ES-I3 (cell line): ENCODE measurements at regions not wholly inside any gene's neighbourhood (a gene's known extent, or its start where the extent isn't known, plus 50 kb on each side); places are given as distances from the start of the nearest gene placed in this dataset.

Experiments
- H3K36me3 ChIP-seq: 2 replicates; pipeline ENCODE4 v1.6.1; 2013; ENCODE audit warnings: mild to moderate bottlenecking, low read length, control low read depth, moderate library complexity; ENCODE audit not compliant: insufficient read depth
- H3K4me1 ChIP-seq: 2 replicates; pipeline ENCODE4 v1.6.1; 2013; ENCODE audit warnings: mild to moderate bottlenecking, control low read depth, low read length; ENCODE audit not compliant: insufficient read depth
- H3K9ac ChIP-seq: 2 replicates; pipeline ENCODE4 v1.6.1; 2013; ENCODE audit warnings: low read depth, mild to moderate bottlenecking, low read length, moderate library complexity
- H3K9me3 ChIP-seq: 2 replicates; pipeline ENCODE4 v1.6.1; 2013; ENCODE audit warnings: mild to moderate bottlenecking, low read length, moderate library complexity; ENCODE audit not compliant: control insufficient read depth, insufficient read depth

DNA sequence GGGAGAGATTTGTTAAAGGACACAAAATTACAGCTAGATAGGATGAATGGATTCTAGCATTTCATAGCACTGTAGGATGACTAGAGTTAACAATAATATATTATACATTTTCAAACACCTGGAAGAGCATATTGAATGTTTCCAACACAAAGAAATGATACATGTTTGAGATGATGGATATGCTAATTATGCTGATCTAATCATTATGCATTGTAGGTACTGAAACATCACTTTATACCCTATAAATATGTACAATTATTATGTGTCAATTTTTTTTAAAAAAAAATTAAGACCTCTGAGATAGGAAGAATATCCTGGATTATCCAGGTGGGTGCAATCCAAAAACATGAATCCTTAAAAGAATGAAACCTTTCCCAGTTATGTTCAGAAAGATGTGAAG lies 100.3 kb upstream of the CPNE8 start:
- Histone ChIP-seq H3K36me3 (no peaks in the 10 kb centered on the region), H3K4me1 (no peaks in the 10 kb centered on the region; the same call in 1 of the 2 replicates), H3K9ac (no peak overlapping the region), H3K9me3 (no peaks in the 10 kb centered on the region)

DNA sequence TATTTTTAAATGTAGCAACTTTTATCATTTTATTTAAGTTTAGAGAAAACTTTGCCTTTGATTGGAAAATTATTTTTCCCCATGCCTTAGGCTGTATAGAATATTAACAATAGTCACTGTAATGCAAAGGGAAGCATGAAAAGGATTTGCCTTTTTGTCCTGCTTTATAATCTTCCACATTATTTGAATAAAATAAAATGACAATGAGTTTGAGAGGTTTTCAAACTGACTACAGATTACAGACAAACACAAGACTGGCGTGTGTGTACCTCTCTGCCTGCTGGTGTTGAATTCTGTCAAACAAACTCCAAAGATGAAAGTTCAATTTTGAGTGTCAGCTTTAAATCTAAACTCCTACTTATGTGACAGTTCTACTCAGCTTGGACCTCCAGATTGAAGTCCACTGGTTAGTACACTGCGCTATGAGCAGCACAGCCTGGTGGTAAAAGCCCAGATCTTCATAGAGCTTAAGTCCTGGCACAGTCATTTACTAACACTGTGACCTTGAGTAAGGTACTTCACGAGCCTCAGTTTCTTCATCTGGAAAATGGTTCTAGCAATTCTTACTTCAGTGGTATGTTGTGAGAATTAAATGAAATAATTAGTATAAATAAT lies 98.3 kb upstream of the CPNE8 start:
- Histone ChIP-seq H3K9ac (no peak overlapping the region), H3K9me3 (no peaks in the 10 kb centered on the region), H3K36me3 (no peaks in the 10 kb centered on the region), H3K4me1 (no peaks in the 10 kb centered on the region; the same call in 1 of the 2 replicates)

DNA sequence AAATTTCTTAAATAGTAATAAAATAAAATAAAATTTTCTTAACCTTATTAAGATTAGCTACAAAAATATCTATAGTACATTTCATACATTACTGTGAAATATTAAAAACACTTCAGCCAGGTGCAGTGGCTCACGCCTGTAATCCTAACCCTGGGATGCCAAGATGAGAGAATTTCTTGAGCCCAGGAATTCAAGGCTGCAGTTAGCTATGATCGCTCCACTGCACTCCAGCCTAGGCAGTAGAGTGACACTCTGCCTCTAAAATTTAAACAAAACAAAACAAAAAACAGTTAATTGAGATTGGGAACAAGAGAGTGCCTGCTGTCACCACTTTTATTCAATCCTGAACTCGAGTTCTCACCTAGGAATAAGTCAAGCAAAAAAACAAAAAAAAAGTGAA lies 95.0 kb upstream of the CPNE8 start:
- Histone ChIP-seq H3K36me3 (no peaks in the 10 kb centered on the region), H3K4me1 (no peaks in the 10 kb centered on the region; the same call in 1 of the 2 replicates), H3K9me3 (no peaks in the 10 kb centered on the region), H3K9ac (no peak overlapping the region)

DNA sequence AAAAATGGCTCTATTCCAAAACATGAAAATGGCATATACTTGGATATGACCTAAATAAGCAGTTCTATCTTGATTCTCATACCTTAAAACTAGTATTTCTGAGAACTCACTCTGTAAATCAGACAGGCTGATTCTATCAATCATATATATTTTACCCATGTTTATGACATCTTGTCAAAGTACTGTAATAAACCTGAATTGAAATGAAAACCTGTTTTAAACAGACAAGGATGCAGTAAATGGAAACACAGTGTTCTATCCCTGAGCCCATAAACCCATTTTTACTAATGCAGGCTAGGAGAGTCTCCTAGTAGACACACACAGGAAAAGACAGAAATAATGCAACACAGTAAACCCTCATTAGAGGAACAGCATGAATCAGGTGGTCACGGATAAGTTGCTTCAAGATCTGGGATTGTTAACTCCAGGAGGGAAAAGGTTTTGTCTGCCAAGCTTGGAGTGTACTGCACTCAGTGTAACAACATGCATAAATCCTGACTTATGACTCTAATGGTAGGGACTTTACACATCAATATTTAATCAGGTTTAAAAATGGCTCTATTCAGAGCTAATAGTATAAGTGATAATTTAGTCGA lies 93.6 kb upstream of the CPNE8 start:
- no peaks in the 10 kb centered on the region for H3K9me3 ChIP-seq
- no peaks in the 10 kb centered on the region for H3K36me3 ChIP-seq
- no peak overlapping the region for H3K9ac ChIP-seq
- no peaks in the 10 kb centered on the region; the same call in 1 of the 2 replicates for H3K4me1 ChIP-seq

DNA sequence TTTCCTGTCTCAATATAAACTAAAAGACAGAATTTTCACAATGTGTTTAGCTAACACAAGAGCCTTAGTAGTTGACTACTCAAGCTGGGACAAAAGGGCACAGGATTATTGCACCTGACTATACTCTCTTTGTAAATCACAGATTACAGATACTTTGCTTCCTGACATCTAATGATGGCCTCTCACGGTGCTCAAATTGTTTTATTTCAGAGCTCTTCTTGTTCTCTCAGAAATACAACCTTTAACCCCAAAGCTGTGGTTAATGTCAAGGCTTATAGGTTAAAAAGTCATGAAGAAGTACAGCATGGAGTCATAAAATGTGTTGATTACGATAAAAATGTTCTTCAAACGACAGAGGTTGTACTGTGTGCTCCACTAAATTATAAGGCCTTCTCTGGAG lies 89.9 kb upstream of the CPNE8 start:
- Histone ChIP-seq H3K4me1 (no peaks in the 10 kb centered on the region), H3K36me3 (no peaks in the 10 kb centered on the region), H3K9me3 (no peaks in the 10 kb centered on the region), H3K9ac (no peak overlapping the region)

DNA sequence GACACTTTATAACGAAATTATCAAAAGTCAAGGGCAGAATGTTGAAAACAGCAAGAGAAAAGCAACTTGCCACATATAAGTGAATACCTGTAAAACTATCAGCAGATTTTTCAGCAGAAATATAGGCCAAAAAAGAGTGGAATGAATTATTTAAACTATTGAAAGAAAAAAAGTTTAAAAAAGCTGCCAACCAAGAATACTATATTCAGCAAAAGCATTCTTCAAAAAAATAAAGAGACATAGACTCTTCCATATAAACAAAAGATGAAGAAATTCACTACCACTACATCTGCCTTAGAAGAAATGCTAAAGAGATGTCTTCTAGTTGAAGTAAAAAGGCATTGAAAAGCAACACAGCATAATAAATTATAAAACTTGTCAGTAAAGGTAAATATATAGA lies 80.6 kb upstream of the CPNE8 start:
- H3K36me3 ChIP-seq, result no peaks in the 10 kb centered on the region
- H3K9me3 ChIP-seq, result 0 out of 2 replicates have a peak, but pooled peaks cover 4% of the 10 kb centered on the region
- H3K4me1 ChIP-seq, result no peaks in the 10 kb centered on the region
- no peak overlapping the region for H3K9ac ChIP-seq

DNA sequence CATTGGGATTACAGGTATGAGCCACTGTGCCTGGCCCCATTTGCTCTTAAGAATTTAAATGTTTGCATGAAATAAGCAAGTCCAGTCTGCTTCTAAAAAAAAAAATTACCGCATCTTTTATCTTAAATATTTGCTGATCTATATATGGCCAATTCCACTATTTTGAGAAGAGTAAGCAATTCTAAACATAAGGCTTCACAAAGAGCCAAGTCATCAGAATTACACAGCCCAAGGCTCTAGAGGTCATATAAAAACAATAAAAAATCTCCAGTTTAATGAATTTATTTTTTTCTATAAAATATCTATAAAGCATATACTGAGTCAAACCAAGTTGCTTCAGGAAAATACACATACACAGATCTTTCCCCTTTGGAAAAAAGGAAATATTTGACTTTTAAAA lies 79.0 kb upstream of the CPNE8 start:
- Histone ChIP-seq H3K4me1 (no peaks in the 10 kb centered on the region), H3K9me3 (0 out of 2 replicates have a peak, but pooled peaks cover 4% of the 10 kb centered on the region), H3K9ac (no peak overlapping the region), H3K36me3 (no peaks in the 10 kb centered on the region)

DNA sequence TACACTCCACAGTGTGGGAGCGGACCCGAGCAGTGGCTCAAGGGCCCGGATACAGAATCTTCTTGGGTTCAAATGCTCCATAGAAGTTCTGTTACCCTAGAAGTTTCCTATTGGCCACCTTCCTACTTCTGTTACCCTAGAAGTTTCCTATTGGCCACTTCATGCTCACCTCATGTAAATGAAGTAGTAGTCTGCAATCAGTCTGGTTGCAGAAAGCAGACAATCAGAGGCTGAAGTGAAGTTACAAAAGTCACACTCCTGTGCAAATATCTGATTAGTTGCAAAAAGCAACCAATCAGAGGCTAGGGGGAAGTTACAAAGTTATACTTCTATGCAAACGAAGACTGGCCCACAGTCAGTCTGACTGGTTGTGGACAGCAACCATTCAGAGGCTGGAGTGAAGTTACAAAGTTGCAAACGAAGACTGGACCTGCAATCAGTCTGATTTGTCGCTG lies 77.8 kb upstream of the CPNE8 start:
- Histone ChIP-seq H3K4me1 (no peaks in the 10 kb centered on the region), H3K36me3 (no peaks in the 10 kb centered on the region), H3K9me3 (0 out of 2 replicates have a peak, but pooled peaks cover 4% of the 10 kb centered on the region), H3K9ac (no peak overlapping the region)

DNA sequence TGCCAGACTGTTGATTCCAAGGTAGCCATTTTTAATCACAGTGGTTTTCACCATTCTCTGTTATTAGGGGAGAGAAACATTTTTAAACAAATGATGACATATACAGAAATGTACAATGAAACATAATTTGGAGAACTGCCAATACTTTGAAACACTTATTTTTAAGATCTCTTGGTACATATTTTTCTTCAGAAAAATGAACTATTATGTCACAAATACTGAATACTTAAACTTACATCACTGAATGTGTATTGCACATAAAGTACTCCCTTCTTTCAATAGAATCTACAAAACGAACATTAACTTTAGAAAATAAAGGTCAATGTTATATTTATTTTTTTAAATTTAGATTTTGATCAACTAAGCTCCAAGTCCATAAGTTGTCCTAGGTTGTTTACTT lies 71.7 kb upstream of the CPNE8 start:
- Histone ChIP-seq H3K9me3 (no peaks in the 10 kb centered on the region), H3K36me3 (no peaks in the 10 kb centered on the region), H3K9ac (no peak overlapping the region), H3K4me1 (no peaks in the 10 kb centered on the region)

DNA sequence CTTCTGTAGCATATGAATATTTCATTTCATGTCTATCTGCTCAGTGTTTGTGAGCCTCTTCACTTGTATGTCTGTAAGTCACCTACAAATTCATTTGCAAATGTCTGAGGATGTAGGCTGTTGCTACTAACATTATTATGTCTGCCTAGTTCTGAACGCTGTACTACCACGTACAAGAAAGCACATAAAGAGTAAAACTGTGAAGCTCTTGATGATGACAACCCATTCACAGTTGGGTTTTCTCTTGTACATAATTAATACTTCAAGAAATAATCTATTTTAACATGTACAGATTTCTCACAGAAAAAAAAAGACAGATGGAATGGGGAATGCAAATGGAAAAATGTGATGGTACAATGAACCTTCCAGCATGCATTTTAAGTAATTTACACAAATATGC lies 64.3 kb upstream of the CPNE8 start:
- H3K4me1 ChIP-seq, result no peaks in the 10 kb centered on the region
- H3K9ac ChIP-seq, result no peak overlapping the region
- peaks cover 5% of the 10 kb centered on the region; the same call in 1 of the 2 replicates for H3K9me3 ChIP-seq
- no peaks in the 10 kb centered on the region for H3K36me3 ChIP-seq

DNA sequence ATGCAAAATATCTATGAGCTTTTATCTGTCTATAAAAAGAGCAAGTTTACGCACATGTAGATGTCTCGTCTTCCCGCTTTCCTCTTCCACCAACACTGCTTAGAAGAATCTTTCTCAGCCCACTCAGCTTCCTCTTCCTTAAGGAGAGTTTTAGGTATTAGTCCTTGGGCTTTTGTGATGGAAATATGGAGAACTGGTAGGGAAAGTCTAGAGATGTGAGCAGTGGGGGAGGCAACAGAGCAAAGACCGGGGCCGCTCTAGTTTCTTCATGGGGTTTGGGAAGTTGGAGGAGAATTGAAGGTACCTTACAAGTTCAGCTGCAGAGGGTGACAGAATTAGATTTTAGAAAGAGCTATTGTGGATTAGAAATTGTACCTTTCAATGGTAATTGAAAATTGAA lies 56.3 kb upstream of the CPNE8 start:
- H3K36me3 ChIP-seq, result no peaks in the 10 kb centered on the region
- no peaks in the 10 kb centered on the region for H3K4me1 ChIP-seq
- no peak overlapping the region for H3K9ac ChIP-seq
- no peaks in the 10 kb centered on the region for H3K9me3 ChIP-seq

DNA sequence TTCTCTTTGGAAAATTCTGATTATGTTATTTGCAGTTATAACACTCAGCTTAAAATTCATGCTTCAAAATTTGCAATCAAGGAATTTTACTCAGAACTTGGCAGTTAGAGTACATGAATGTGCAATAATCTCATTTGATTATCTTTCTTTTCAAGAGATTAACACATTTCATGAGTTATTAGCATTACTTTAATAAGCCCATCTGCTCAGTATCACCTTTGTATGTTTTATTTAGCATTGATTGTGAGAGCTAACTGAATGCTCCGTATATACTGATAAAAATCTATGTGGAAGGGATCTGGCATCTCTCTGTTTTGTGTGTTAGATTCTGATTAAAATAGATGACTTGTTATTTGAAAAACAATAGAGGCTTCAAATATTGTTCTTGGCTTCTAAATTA lies 55.6 kb upstream of the CPNE8 start:
- Histone ChIP-seq H3K4me1 (no peaks in the 10 kb centered on the region), H3K9ac (no peak overlapping the region), H3K36me3 (no peaks in the 10 kb centered on the region), H3K9me3 (no peaks in the 10 kb centered on the region)

DNA sequence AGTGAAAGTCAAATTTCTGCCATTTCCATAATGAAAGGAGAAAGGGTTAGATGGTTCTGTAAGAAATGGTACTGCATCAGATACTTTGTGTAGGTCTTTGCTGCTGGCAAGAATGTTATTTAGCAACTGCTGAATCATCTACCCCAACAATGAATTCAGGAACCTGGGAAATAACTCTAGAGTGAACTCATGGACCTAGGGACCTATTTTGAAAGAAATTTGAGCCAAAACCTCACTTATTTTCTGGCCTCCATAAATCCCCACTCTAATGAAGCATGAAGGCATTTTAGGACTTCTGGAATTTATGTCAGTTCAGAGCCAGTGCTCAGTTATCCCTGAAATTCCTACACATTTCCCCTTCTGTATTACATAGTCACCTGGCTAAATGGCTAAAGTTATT lies 50.9 kb upstream of the CPNE8 start:
- Histone ChIP-seq H3K4me1 (no peaks in the 10 kb centered on the region), H3K9me3 (no peaks in the 10 kb centered on the region), H3K36me3 (no peaks in the 10 kb centered on the region), H3K9ac (no peak overlapping the region)
